B cell (primary cell): ENCODE measurements at regions not wholly inside any gene's neighbourhood (a gene's known extent, or its start where the extent isn't known, plus 50 kb on each side); places are given as distances from the start of the nearest gene placed in this dataset.

ENCODE experiments used
- CTCF ChIP-seq: fragments of 200-600 bp; IDR thresholded peaks from one replicate; pipeline ENCODE4 v1.8.0; 2022; ENCODE audit warnings: antibody characterized with exemption, mild to moderate bottlenecking
- EZH2 ChIP-seq: IDR thresholded peaks from 2 replicates; pipeline ENCODE4 v1.6.1; 2012; ENCODE audit warnings: borderline replicate concordance, low read depth, mild to moderate bottlenecking, moderate library complexity, low read length; ENCODE audit not compliant: insufficient read depth, poor library complexity, severe bottlenecking

GRCh38 chr4:55176497-55176896 lies 51.1 kb upstream of the KDR start:
- no peak for TF ChIP-seq CTCF
- TF ChIP-seq EZH2, result no peak
